OCI-LY3 (cell line): ENCODE measurements at regions not wholly inside any gene's neighbourhood (a gene's known extent, or its start where the extent isn't known, plus 50 kb on each side); places are given as distances from the start of the nearest gene placed in this dataset.

Source experiments
- H2AFZ ChIP-seq: fragments of 200-600, 300-600 bp; shearing (Covaris generic); 2 replicates; pipeline ENCODE4 v1.6.0; 2014; ENCODE audit warnings: antibody characterized with exemption, low read depth, low read length
- H3K27ac ChIP-seq: fragments of 200-600, 300-600 bp; sonication (generic); 2 replicates; pipeline ENCODE4 v1.5.1; 2014; ENCODE audit warnings: mild to moderate bottlenecking, low read length, moderate library complexity, mixed read lengths
- H3K27me3 ChIP-seq: fragments of 200-600, 300-600 bp; sonication (generic); 2 replicates; pipeline ENCODE4 v1.6.1; 2014; ENCODE audit warnings: low read depth, low read length, mixed read lengths
- H3K36me3 ChIP-seq: fragments of 200-600, 300-600 bp; sonication (generic); replicated peaks from 2 replicates; pipeline ENCODE3; 2014; ENCODE audit warnings: low read depth, low read length, mixed read lengths
- H3K4me1 ChIP-seq: fragments of 300-600, 200-600 bp; sonication (generic); 2 replicates; pipeline ENCODE4 v1.6.1; 2014; ENCODE audit warnings: low read length, mixed read lengths
- H3K4me2 ChIP-seq: fragments of 200-600, 300-600 bp; sonication (generic); 2 replicates; pipeline ENCODE4 v1.6.1; 2014; ENCODE audit warnings: low read length, mixed read lengths
- H3K4me3 ChIP-seq: fragments of 300-600, 200-600 bp; sonication (generic); 2 replicates; pipeline ENCODE4 v1.5.1; 2014; ENCODE audit warnings: antibody characterized with exemption, mild to moderate bottlenecking, low read length, moderate library complexity
- H3K79me2 ChIP-seq: fragments of 300-600, 200-600 bp; shearing (Covaris generic); 2 replicates; pipeline ENCODE4 v1.6.1; 2014; ENCODE audit warnings: mild to moderate bottlenecking, low read length, mixed read lengths
- H3K9ac ChIP-seq: fragments of 300-600, 200-600 bp; shearing (Covaris generic); 2 replicates; pipeline ENCODE4 v1.6.0; 2014; ENCODE audit warnings: mild to moderate bottlenecking, low read length, moderate library complexity
- H3K9me3 ChIP-seq: fragments of 200-600, 300-600 bp; shearing (Covaris generic); 2 replicates; pipeline ENCODE4 v1.6.1; 2014; ENCODE audit warnings: low read length, mixed read lengths; ENCODE audit not compliant: insufficient read depth
- H4K20me1 ChIP-seq: fragments of 200-600, 300-600 bp; sonication (generic); 2 replicates; pipeline ENCODE4 v1.6.1; 2016; ENCODE audit warnings: low read length, mixed read lengths; ENCODE audit not compliant: insufficient read depth
- CTCF ChIP-seq: fragments of 200-600, 300-600 bp; sonication (generic); IDR thresholded peaks from 2 replicates; pipeline ENCODE4 v1.5.1; 2014; ENCODE audit warnings: antibody characterized with exemption, low read length, low read depth
- EZH2phosphoT487 ChIP-seq: fragments of 200-600 bp; shearing (Covaris generic); IDR thresholded peaks from 2 replicates; pipeline ENCODE4 v1.6.1; 2018; ENCODE audit warnings: antibody characterized with exemption, mixed run types, low read depth

- peaks cover 20% of the 10 kb centered on the region for H3K4me1 ChIP-seq
- H3K9me3 ChIP-seq: no peaks in the 10 kb centered on the region
- H3K79me2 ChIP-seq: peaks cover 3% of the 10 kb centered on the region; the same call in 1 of the 2 replicates
- TF ChIP-seq EZH2phosphoT487 (no peak), CTCF (no peak)
- no peaks in the 10 kb centered on the region for H3K36me3 ChIP-seq
- peak overlapping the region; percentile 98 for H3K4me2 ChIP-seq
- H3K4me3 ChIP-seq: peak overlapping the region; percentile 94
- H3K9ac ChIP-seq: peak overlapping the region; percentile 90
- peak overlapping the region; percentile 94 for H2AFZ ChIP-seq
- no peaks in the 10 kb centered on the region for H4K20me1 ChIP-seq
- no peaks in the 10 kb centered on the region; the same call in 1 of the 2 replicates for H3K27me3 ChIP-seq
- peak overlapping the region; percentile 90 for H3K27ac ChIP-seq
These were observed 165.9 kb upstream of the PPP1R3A start for GRCh38 chr7:114084472-114085312.

GRCh38 chr7:114084002-114084471 is 165.2 kb upstream of the PPP1R3A start:
- peak overlapping the region; percentile 94 for H2AFZ ChIP-seq
- H3K27me3 ChIP-seq: no peaks in the 10 kb centered on the region; the same call in 1 of the 2 replicates
- no peaks in the 10 kb centered on the region for H3K9me3 ChIP-seq
- TF ChIP-seq EZH2phosphoT487 (no peak), CTCF (no peak)
- H3K4me3 ChIP-seq: peak overlapping the region; percentile 94
- peak overlapping the region; percentile 98 for H3K4me2 ChIP-seq
- H3K4me1 ChIP-seq: peaks cover 20% of the 10 kb centered on the region
- no peaks in the 10 kb centered on the region for H4K20me1 ChIP-seq
- 0 out of 2 replicates have a peak, but pooled peaks cover 3% of the 10 kb centered on the region for H3K79me2 ChIP-seq
- peak overlapping the region; percentile 90 for H3K27ac ChIP-seq
- no peaks in the 10 kb centered on the region for H3K36me3 ChIP-seq
- peak overlapping the region; percentile 90 for H3K9ac ChIP-seq

- H3K4me2 ChIP-seq: peak overlapping the region; percentile 98
- H3K4me3 ChIP-seq: peak overlapping the region; percentile 94
- H3K27ac ChIP-seq: no peak overlapping the region
- no peaks in the 10 kb centered on the region for H3K9me3 ChIP-seq
- peaks cover 20% of the 10 kb centered on the region for H3K4me1 ChIP-seq
- peak overlapping the region; percentile 90 for H3K9ac ChIP-seq
- H3K79me2 ChIP-seq: 0 out of 2 replicates have a peak, but pooled peaks cover 3% of the 10 kb centered on the region
- peak overlapping the region; percentile 94; the same call in 1 of the 2 replicates for H2AFZ ChIP-seq
- no peaks in the 10 kb centered on the region for H4K20me1 ChIP-seq
- TF ChIP-seq CTCF (no peak), EZH2phosphoT487 (no peak)
- no peaks in the 10 kb centered on the region for H3K36me3 ChIP-seq
- no peaks in the 10 kb centered on the region; the same call in 1 of the 2 replicates for H3K27me3 ChIP-seq
These were observed 164.6 kb upstream of the PPP1R3A start for GRCh38 chr7:114083166-114084001.
